ENCODE measurements at regions not wholly inside any gene's neighbourhood (a gene's known extent, or its start where the extent isn't known, plus 50 kb on each side); places are given as distances from the start of the nearest gene placed in this dataset.

- in situ Hi-C loops (cut with MboI; ENCODE audit: low pct_unique_long_range_greater_than_20kb, low sequenced_read_pairs, unreplicated experiment), result no loop called here
These were observed 71.3 kb upstream of the CIBAR2 start for GRCh38 chr16:85183564-85183963.

DNA sequence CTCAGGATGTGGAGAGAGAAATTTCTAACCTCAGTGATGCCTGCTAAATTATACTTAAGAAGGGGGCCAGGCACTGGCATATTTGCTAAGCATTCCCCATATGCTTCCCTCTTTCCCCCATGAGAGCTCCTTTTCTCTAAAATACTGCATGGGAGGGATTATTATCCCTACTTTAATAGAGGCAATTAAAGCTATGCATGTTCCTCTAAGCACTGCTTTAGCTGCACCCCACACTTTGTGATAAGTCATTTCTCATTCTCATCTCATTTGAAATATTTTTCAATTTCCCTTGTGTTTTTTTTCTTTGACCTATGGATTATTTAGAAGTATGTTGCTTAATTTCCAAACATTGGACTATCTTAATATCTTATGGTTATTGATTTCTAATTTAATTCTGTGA lies 72.1 kb upstream of the CIBAR2 start:
- no peak for TF ChIP-seq CTCF (IDR thresholded peaks at IDR 0.05; ENCODE audit: extremely low read depth, insufficient read depth, missing control alignments)
- in situ Hi-C loops (cut with MboI; ENCODE audit: low pct_unique_long_range_greater_than_20kb, low sequenced_read_pairs, unreplicated experiment), result no loop called here
- no peak for DNase-seq (ENCODE audit: low spot score)

More at GRCh38 chr16:85183564-85183963, 71.3 kb upstream of the CIBAR2 start:
- TF ChIP-seq CTCF (IDR thresholded peaks at IDR 0.05; ENCODE audit: extremely low read depth, insufficient read depth, missing control alignments), result no peak
- DNase-seq (ENCODE audit: low spot score), result no peak

GRCh38 chr16:85185303-85186100 lies 73.2 kb upstream of the CIBAR2 start:
- no peak for TF ChIP-seq CTCF (IDR thresholded peaks at IDR 0.05; ENCODE audit: extremely low read depth, insufficient read depth, missing control alignments)
- in situ Hi-C loops (cut with MboI; ENCODE audit: low pct_unique_long_range_greater_than_20kb, low sequenced_read_pairs, unreplicated experiment), result no loop called here
- DNase-seq (ENCODE audit: low spot score), result no peak

DNA sequence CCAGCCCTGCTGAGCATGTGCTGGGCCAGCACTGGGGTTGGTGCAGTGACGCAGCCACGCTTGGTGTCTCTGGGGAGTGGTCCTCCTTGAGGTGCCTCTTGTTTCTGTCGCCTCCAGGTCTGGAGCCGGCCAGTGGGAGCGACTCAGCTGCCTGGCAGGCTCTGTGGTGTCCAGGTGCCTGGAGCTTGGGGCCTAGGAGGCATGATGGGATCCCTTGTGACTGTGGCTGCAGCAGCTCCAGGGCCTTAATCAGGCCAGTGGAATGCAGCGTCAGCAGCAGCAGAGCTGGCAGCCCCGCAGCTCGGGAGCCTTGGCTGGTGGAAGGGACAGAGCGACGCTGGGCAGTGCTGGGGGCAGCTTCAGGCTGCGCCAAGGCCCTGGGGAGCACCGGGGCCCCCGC lies 74.7 kb upstream of the CIBAR2 start:
- in situ Hi-C loops (cut with MboI; ENCODE audit: low pct_unique_long_range_greater_than_20kb, low sequenced_read_pairs, unreplicated experiment), result no loop called here
- no peak for DNase-seq (ENCODE audit: low spot score)
- TF ChIP-seq CTCF (IDR thresholded peaks at IDR 0.05; ENCODE audit: extremely low read depth, insufficient read depth, missing control alignments), result no peak

GRCh38 chr16:85187447-85187846 lies 75.2 kb upstream of the CIBAR2 start:
- in situ Hi-C loops (cut with MboI; ENCODE audit: low pct_unique_long_range_greater_than_20kb, low sequenced_read_pairs, unreplicated experiment), result no loop called here
- no peak for DNase-seq (ENCODE audit: low spot score)
- TF ChIP-seq CTCF (IDR thresholded peaks at IDR 0.05; ENCODE audit: extremely low read depth, insufficient read depth, missing control alignments), result peak; percentile 25

GRCh38 chr16:85187886-85188285 lies 75.6 kb upstream of the CIBAR2 start:
- TF ChIP-seq CTCF (IDR thresholded peaks at IDR 0.05; ENCODE audit: extremely low read depth, insufficient read depth, missing control alignments), result no peak
- in situ Hi-C loops (cut with MboI; ENCODE audit: low pct_unique_long_range_greater_than_20kb, low sequenced_read_pairs, unreplicated experiment), result no loop called here
- no peak for DNase-seq (ENCODE audit: low spot score)
